WERI-Rb-1 (cell line): ENCODE measurements at regions not wholly inside any gene's neighbourhood (a gene's known extent, or its start where the extent isn't known, plus 50 kb on each side); places are given as distances from the start of the nearest gene placed in this dataset.

Experiments used
- DNase-seq: peaks from one replicate; pipeline ENCODE4 v3.0.0-alpha.2; 2020
- H3K27ac ChIP-seq: fragments of 250-450 bp; sonication (Bioruptor Pico); 2 replicates; pipeline ENCODE4 v1.5.1; 2020; ENCODE audit warnings: mild to moderate bottlenecking, moderate library complexity
- H3K27me3 ChIP-seq: fragments of 250-450 bp; sonication (Bioruptor Pico); 2 replicates; pipeline ENCODE4 v1.5.1; 2021; ENCODE audit warnings: mild to moderate bottlenecking, low read depth, moderate library complexity; ENCODE audit not compliant: insufficient read depth, severe bottlenecking
- H3K36me3 ChIP-seq: fragments of 250-450 bp; sonication (Bioruptor Pico); 2 replicates; pipeline ENCODE4 v1.5.1; 2020; ENCODE audit warnings: mild to moderate bottlenecking, moderate library complexity
- H3K4me3 ChIP-seq: 2 replicates; pipeline ENCODE4 v1.5.1; 2011; ENCODE audit warnings: low read depth, mild to moderate bottlenecking, control low read depth, low read length
- H3K9me3 ChIP-seq: fragments of 250-450 bp; sonication (Bioruptor Pico); 2 replicates; pipeline ENCODE4 v1.5.1; 2021; ENCODE audit warnings: mild to moderate bottlenecking, moderate library complexity; ENCODE audit not compliant: severe bottlenecking
- TF ChIP-seq, protein P1 (sequence below): IDR thresholded peaks from 2 replicates; pipeline ENCODE4 v1.5.1; 2011; ENCODE audit warnings: low read depth, mild to moderate bottlenecking, control low read depth, inconsistent platforms, low read length

DNA sequence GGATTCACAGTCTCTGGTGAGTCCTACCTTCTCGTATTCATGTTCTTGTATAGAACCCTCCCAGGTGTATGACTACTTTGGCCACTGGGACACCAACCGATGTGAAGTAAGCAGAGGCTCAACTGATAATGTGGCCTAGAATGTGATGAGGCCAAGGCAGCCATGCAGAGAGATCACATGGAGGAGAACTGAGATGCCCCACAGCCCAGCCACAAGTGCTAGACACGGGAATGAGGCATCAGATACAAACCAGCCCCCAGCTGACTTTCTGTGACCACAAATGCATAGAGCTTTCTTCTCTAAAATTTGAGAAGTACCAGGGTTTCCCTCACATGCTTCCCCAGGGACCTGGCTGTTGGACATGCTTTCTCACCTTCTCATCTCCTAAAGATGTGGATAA lies 375.7 kb downstream of the CCSER2 start:
- Histone ChIP-seq H3K36me3 (no peaks in the 10 kb centered on the region), H3K27ac (no peak overlapping the region), H3K4me3 (no peak overlapping the region), H3K27me3 (no peaks in the 10 kb centered on the region), H3K9me3 (no peaks in the 10 kb centered on the region)
- TF ChIP-seq, protein P1, sequence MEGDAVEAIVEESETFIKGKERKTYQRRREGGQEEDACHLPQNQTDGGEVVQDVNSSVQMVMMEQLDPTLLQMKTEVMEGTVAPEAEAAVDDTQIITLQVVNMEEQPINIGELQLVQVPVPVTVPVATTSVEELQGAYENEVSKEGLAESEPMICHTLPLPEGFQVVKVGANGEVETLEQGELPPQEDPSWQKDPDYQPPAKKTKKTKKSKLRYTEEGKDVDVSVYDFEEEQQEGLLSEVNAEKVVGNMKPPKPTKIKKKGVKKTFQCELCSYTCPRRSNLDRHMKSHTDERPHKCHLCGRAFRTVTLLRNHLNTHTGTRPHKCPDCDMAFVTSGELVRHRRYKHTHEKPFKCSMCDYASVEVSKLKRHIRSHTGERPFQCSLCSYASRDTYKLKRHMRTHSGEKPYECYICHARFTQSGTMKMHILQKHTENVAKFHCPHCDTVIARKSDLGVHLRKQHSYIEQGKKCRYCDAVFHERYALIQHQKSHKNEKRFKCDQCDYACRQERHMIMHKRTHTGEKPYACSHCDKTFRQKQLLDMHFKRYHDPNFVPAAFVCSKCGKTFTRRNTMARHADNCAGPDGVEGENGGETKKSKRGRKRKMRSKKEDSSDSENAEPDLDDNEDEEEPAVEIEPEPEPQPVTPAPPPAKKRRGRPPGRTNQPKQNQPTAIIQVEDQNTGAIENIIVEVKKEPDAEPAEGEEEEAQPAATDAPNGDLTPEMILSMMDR, result no peak
- DNase-seq, result no peak

DNA sequence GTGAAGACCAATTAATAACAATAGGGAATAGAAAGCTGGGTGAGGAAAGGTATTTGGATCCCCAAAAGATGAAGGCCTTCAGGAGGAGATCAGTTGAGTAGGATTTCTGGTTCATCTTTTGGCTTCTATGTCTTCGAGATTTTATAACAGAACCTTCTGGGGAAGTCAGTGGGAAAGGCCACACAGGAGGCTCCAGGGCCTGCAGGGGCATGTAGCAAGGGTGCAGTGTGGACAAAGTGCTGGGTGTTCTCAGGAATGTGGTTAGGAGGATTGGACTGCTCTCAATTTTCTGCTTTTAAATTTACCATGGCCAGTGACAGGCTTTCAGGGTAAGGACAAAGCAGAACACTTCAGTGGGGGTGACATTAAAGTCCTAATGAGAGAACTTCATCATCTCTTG lies 378.0 kb downstream of the CCSER2 start:
- no peak for DNase-seq
- no peak overlapping the region for H3K27ac ChIP-seq
- H3K27me3 ChIP-seq, result no peaks in the 10 kb centered on the region
- TF ChIP-seq, protein P1, result no peak
- H3K9me3 ChIP-seq, result no peaks in the 10 kb centered on the region
- no peak overlapping the region for H3K4me3 ChIP-seq
- no peaks in the 10 kb centered on the region for H3K36me3 ChIP-seq

DNA sequence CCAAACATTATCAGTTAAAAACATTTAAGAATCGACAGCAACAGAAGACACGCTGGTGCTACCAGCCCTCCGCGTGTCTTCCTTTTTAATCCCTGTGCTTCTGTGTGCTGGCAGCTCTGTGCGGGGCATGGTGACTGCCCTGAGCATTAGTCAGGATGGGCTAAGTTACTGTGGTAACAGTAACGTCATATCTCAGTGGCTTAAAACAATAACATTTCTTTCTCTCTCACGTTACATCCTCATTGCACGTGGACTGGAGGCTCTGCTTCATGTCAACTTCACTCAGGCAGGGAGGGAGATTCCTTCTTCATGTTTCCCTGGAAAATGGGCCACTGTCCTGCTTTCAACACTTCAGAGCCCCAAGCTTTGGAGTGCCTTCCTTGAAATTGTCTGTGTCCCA lies 378.5 kb downstream of the CCSER2 start:
- DNase-seq, result no peak
- Histone ChIP-seq H3K27me3 (no peaks in the 10 kb centered on the region), H3K27ac (no peak overlapping the region), H3K9me3 (no peaks in the 10 kb centered on the region), H3K36me3 (no peaks in the 10 kb centered on the region), H3K4me3 (no peak overlapping the region)
- TF ChIP-seq, protein P1, result no peak

DNA sequence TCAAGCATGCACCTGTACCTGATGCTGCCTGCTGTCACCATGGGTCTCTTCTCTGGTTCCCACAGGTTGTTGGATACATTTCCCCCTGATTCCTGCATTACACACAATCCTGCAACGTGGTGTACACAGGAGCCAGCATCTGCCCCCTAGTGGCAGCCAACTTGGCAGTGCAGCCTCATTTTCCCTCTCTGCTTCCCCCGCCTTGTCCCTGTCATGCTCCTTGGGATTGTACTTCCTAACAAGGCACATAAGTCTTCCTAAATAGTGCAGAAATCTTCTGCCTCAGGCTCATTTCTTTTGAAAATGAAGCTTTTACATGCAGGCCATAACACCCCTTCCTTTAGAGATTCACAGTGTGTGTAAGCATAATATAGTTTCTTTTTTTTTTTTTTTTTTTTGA lies 387.5 kb downstream of the CCSER2 start:
- Histone ChIP-seq H3K27ac (no peak overlapping the region), H3K4me3 (no peak overlapping the region), H3K9me3 (no peaks in the 10 kb centered on the region), H3K36me3 (no peaks in the 10 kb centered on the region), H3K27me3 (no peaks in the 10 kb centered on the region)
- peak; percentile 74 for DNase-seq
- TF ChIP-seq, protein P1, result peak; percentile 97

DNA sequence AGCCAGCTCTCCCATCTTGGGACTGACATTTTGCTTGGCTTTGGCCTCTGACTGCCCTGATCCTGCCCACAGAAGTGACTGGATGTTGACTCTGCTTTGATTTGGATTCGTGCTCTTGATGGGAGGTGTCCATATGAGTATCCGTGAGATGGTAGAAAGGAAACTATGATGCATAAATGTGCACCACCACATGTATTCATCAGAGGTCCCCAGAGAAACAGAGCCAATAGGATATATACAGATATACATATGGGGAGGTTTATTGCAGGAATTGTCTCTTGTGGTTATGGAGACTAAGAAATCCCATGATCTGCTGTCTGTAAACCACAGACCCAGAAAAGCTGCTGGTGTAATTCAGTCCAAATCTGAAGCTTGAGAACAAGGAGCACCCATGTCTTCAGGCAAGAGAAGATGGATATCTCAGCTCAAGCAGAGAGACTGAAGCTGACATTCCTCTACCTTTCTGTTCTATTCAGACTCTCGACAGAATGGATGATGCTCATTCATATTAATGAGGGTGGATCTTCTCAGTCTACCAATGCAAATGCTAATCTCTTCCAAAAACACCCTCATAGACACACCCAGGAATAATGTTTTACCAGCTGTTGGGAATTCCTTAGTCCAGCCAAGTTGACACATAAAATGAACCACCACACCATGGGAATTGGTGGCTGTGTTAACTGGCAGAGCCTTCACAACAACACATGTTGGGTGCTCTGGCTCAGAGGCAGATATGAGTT lies 390.7 kb downstream of the CCSER2 start:
- DNase-seq, result no peak
- TF ChIP-seq, protein P1, result no peak
- no peaks in the 10 kb centered on the region for H3K27me3 ChIP-seq
- H3K27ac ChIP-seq, result no peak overlapping the region
- no peaks in the 10 kb centered on the region for H3K36me3 ChIP-seq
- H3K4me3 ChIP-seq, result no peak overlapping the region
- no peaks in the 10 kb centered on the region for H3K9me3 ChIP-seq

DNA sequence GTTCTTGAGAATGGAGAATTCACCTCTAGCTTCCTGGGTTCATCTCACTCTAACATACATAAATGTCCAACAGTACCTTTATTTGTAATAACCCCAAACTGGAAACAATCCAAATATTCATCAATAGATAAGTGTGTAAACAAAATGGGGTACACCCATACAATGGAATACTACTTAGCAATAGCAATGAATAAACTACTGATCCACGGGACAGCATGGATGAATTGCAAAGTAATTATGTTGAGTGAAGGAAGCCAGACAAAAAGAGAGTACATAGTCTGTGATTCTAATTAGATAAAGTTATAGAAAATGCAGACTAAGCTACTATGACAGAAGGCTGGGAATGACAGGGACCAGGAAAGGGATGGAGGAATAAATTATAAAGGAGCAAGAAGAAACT lies 391.3 kb downstream of the CCSER2 start:
- no peaks in the 10 kb centered on the region for H3K36me3 ChIP-seq
- H3K4me3 ChIP-seq, result no peak overlapping the region
- H3K27ac ChIP-seq, result no peak overlapping the region
- H3K9me3 ChIP-seq, result no peaks in the 10 kb centered on the region
- TF ChIP-seq, protein P1, result no peak
- H3K27me3 ChIP-seq, result no peaks in the 10 kb centered on the region
- no peak for DNase-seq
